HUDEP-2 (cell line): ENCODE measurements at regions not wholly inside any gene's neighbourhood (a gene's known extent, or its start where the extent isn't known, plus 50 kb on each side); places are given as distances from the start of the nearest gene placed in this dataset.

ENCODE experiments used
- DNase-seq, 76 experiments: peaks; one replicate each; lab custom pipeline; 2025; ENCODE audit not compliant: unreplicated experiment in 76 of 76; lab: John Stamatoyannopoulos, UW

- no peak for DNase-seq
Measured at GRCh38 chr1:216900116-216900620, 176.9 kb upstream of the ESRRG start.

GRCh38 chr1:216898801-216899200 lies 175.6 kb upstream of the ESRRG start:
- DNase-seq = no peak

- no peak for DNase-seq
Measured at GRCh38 chr1:216896146-216896545, 172.9 kb upstream of the ESRRG start.

GRCh38 chr1:216894494-216894893 lies 171.3 kb upstream of the ESRRG start:
- DNase-seq = no peak

- DNase-seq = no peak
Measured at GRCh38 chr1:216892581-216893160, 169.4 kb upstream of the ESRRG start.

GRCh38 chr1:216890871-216891270 lies 167.6 kb upstream of the ESRRG start:
- no peak for DNase-seq

- no peak for DNase-seq
Measured at GRCh38 chr1:216888731-216889130, 165.5 kb upstream of the ESRRG start.

GRCh38 chr1:216887032-216887431 lies 163.8 kb upstream of the ESRRG start:
- DNase-seq = no peak

GRCh38 chr1:216884614-216885229 lies 161.5 kb upstream of the ESRRG start:
- no peak for DNase-seq

GRCh38 chr1:216883518-216883917 lies 160.3 kb upstream of the ESRRG start:
- DNase-seq = no peak

- DNase-seq = no peak
Measured at GRCh38 chr1:216881695-216882094, 158.5 kb upstream of the ESRRG start.

GRCh38 chr1:216866714-216867113 lies 143.5 kb upstream of the ESRRG start:
- DNase-seq = no peak

GRCh38 chr1:216855810-216856209 lies 132.6 kb upstream of the ESRRG start:
- no peak for DNase-seq

GRCh38 chr1:216854836-216855484 lies 131.7 kb upstream of the ESRRG start:
- DNase-seq = no peak

- no peak for DNase-seq
Measured at GRCh38 chr1:216851073-216851472, 127.8 kb upstream of the ESRRG start.

GRCh38 chr1:216849146-216849545 lies 125.9 kb upstream of the ESRRG start:
- no peak for DNase-seq

- DNase-seq = no peak
Measured at GRCh38 chr1:216847397-216848036, 124.3 kb upstream of the ESRRG start.

GRCh38 chr1:216846339-216846738 lies 123.1 kb upstream of the ESRRG start:
- DNase-seq = no peak

- DNase-seq = no peak
Measured at GRCh38 chr1:216843409-216843808, 120.2 kb upstream of the ESRRG start.

- DNase-seq = no peak
Measured at GRCh38 chr1:216841165-216841564, 117.9 kb upstream of the ESRRG start.

GRCh38 chr1:216836316-216836715 lies 113.1 kb upstream of the ESRRG start:
- DNase-seq = no peak

- no peak for DNase-seq
Measured at GRCh38 chr1:216833509-216833908, 110.3 kb upstream of the ESRRG start.
